Vagina (tissue), 2 donors: ENCODE measurements at regions not wholly inside any gene's neighbourhood (a gene's known extent, or its start where the extent isn't known, plus 50 kb on each side); places are given as distances from the start of the nearest gene placed in this dataset.
"Not testable (repeated sequence)": the region's sequence is repeated elsewhere in the genome, so short reads cannot be mapped to it uniquely, and the experiment has no call there.

ENCODE experiments used
- DNase-seq, 2 donors: peaks; one replicate each; pipeline ENCODE4 v3.0.0-alpha.2; 2017; ENCODE audit errors: extremely low spot score in 2 of 2
- H3K27ac ChIP-seq: fragments of 200-600 bp; sonication (generic); one replicate; pipeline ENCODE4 v1.5.1; 2019
- H3K27me3 ChIP-seq: fragments of 200-600 bp; sonication (generic); one replicate; pipeline ENCODE4 v1.5.1; 2019
- H3K36me3 ChIP-seq, 2 donors: fragments of 200-600 bp; sonication (generic); one replicate each; pipeline ENCODE4 v1.5.1; 2017 to 2019
- H3K4me1 ChIP-seq: fragments of 200-600 bp; sonication (generic); one replicate; pipeline ENCODE4 v1.5.1; 2019
- H3K4me3 ChIP-seq, 2 donors: fragments of 200-600 bp; sonication (generic); 1 replicate in 1 of 2; 2 replicates in 1 of 2; pipeline ENCODE4 v1.5.1; 2016 to 2019
- H3K9me3 ChIP-seq: fragments of 200-600 bp; sonication (generic); one replicate; pipeline ENCODE4 v1.5.1; 2019
- POLR2A ChIP-seq, 2 donors: fragments of 450-650 bp; IDR thresholded peaks; one replicate each; pipeline ENCODE4 v1.6.1; 2017; ENCODE audit warnings: antibody characterized with exemption in 2 of 2, mild to moderate bottlenecking in 2 of 2, moderate library complexity in 2 of 2
- POLR2AphosphoS5 ChIP-seq, 2 donors: sonication (generic); formaldehyde crosslinking; IDR thresholded peaks; one replicate each; pipeline ENCODE4 v1.9.0; 2017; ENCODE audit warnings: antibody characterized with exemption in 2 of 2, mild to moderate bottlenecking in 2 of 2, low read depth in 1 of 2; ENCODE audit not compliant: insufficient read depth in 1 of 2
- intact Hi-C: fragments of 100-400 bp; cut with DNase I; formaldehyde crosslinking; loops from one replicate; pipeline ENCODE4 v1.15.1; 2023
- TF ChIP-seq, protein P1 (sequence below), 3 experiments: fragments of 450-650 bp in 2 of 3; fragments of 200-600 bp in 1 of 3; sonication (generic) in 1 of 3; IDR thresholded peaks; one replicate each; pipeline ENCODE4 v1.5.1; 2017 to 2019; ENCODE audit warnings: antibody characterized with exemption in 3 of 3, mild to moderate bottlenecking in 2 of 3, moderate library complexity in 2 of 3

DNA sequence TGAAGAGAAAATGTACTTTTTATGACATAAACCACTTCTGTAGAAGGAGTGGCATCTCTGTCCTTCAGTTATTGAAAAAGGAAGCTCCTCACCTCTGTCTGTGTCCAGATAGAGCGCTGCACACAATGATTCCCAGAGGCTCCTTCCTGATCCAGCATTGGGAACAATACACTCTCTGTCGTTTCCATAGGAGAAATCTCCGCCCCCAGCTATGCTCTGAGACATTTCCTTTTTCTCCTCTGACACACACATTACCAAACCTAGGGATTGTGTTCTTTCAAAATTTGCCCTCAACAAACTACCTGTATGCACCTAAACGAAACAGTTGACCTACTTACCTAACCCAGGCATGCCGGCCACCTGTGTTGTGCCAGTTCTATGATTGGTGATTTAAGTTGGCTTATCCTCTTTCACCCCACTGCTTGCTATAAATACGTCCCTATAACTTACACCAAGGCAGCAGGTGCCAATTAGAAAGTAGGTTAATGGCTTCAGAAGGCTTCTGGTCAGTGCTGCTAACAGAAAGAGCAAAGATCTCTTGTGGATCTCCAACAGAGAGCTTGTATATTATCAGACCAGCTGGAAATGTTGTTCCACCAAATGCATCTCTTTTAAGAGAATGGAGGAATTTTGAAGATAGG lies 140.1 kb upstream of the JCAD start:
- H3K27ac ChIP-seq = no peak overlapping the region
- TF ChIP-seq POLR2A (IDR thresholded peaks at IDR 0.05) = no peak
- intact Hi-C loops = no loop called here
- H3K9me3 ChIP-seq = no peaks in the 10 kb centered on the region
- no peaks in the 10 kb centered on the region for H3K4me1 ChIP-seq
- H3K4me3 ChIP-seq = no peak overlapping the region
- no peaks in the 10 kb centered on the region for H3K36me3 ChIP-seq
- no peaks in the 10 kb centered on the region for H3K27me3 ChIP-seq
- no peak for DNase-seq

DNA sequence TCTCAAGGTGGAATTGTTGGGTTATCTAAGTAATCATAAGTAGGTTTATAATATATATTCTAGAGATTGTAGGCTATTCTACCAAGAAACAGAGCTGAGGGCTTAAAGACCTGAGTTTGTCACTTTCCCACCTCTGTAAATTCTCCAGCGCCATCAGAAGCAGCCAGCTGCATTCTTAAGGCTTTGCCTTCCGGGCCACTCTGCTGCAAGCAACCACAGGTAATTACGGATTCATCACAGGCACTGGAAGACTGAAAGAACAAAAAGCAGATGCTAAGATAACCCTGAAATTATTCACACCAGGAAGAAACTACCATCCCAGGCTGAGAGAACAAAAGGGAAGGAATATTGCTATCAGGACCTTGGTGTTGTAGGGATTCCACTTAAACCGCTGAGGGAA lies 137.8 kb upstream of the JCAD start:
- no peaks in the 10 kb centered on the region for H3K36me3 ChIP-seq
- intact Hi-C loops = no loop called here
- H3K4me1 ChIP-seq = no peaks in the 10 kb centered on the region
- no peaks in the 10 kb centered on the region for H3K9me3 ChIP-seq
- H3K4me3 ChIP-seq = no peak overlapping the region
- TF ChIP-seq POLR2AphosphoS5 (IDR thresholded peaks at IDR 0.05; ENCODE audit: insufficient read depth in 1 of 2, low read depth in 1 of 2) = no peak
- TF ChIP-seq, protein P1, sequence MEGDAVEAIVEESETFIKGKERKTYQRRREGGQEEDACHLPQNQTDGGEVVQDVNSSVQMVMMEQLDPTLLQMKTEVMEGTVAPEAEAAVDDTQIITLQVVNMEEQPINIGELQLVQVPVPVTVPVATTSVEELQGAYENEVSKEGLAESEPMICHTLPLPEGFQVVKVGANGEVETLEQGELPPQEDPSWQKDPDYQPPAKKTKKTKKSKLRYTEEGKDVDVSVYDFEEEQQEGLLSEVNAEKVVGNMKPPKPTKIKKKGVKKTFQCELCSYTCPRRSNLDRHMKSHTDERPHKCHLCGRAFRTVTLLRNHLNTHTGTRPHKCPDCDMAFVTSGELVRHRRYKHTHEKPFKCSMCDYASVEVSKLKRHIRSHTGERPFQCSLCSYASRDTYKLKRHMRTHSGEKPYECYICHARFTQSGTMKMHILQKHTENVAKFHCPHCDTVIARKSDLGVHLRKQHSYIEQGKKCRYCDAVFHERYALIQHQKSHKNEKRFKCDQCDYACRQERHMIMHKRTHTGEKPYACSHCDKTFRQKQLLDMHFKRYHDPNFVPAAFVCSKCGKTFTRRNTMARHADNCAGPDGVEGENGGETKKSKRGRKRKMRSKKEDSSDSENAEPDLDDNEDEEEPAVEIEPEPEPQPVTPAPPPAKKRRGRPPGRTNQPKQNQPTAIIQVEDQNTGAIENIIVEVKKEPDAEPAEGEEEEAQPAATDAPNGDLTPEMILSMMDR (IDR thresholded peaks at IDR 0.05) = no peak
- no peak for TF ChIP-seq POLR2A (IDR thresholded peaks at IDR 0.05)
- no peaks in the 10 kb centered on the region for H3K27me3 ChIP-seq
- no peak overlapping the region for H3K27ac ChIP-seq
- no peak for DNase-seq

DNA sequence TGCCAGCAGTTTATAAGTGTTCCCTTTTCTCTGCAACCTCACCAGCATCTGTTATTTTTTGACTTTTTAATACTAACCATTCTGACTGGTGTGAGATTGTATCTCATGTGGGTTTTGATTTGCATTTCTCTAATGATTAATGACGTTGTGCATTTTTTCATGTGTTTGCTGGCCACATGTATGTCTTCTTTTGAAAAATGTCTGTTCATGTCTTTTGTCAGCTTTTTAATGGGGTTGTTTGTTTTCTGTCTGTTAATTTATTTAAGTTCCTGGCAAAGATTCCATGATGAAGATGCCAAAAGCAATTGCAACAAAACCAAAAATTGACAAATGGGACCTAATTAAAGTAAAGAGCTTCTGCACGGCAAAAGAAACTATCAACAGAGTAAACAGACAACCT lies 137.2 kb upstream of the JCAD start:
- H3K4me3 ChIP-seq, intact Hi-C loops, H3K36me3 ChIP-seq, H3K4me1 ChIP-seq, H3K27me3 ChIP-seq, DNase-seq, H3K9me3 ChIP-seq, H3K27ac ChIP-seq: not testable (repeated sequence)

DNA sequence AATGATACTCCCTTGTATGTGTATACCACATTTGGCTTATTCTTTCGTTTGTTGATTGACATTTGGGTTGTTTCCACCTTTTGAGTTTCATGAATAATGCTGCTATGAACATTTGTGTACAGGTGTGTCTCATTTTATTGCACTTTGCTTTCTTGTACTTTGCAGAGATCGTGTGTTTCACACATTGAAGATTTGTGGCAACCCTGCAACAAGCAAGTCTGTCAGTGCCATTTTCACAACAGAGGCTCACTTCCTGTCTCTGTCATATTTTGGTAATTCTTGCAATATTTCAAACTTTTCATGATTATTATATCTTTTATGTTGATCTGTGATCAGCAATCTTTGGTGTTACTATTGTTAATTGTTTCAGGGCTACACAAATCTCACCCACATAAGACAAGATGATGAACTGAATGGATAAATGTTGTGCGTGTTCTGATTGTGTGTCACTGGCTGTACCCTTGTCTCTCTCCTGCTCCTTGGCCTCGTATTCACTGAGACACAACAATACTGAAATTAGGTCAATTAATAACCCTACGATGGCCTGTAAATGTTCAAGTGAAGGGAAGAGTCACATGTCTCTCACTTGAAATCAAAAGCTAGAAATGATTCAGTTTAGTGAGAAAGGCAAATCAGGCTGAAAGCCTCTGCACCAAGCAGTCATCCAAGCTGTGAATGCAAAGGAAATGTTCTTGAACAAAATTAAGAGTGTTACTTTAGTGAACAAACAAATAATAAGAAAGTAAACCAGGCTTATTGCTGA lies 133.6 kb upstream of the JCAD start:
- Histone ChIP-seq H3K9me3 (no peaks in the 10 kb centered on the region), H3K27ac (no peak overlapping the region), H3K27me3 (no peaks in the 10 kb centered on the region), H3K4me1 (no peaks in the 10 kb centered on the region), H3K4me3 (no peak overlapping the region), H3K36me3 (no peaks in the 10 kb centered on the region)
- intact Hi-C loops = no loop called here
- TF ChIP-seq POLR2AphosphoS5 (IDR thresholded peaks at IDR 0.05; ENCODE audit: insufficient read depth in 1 of 2, low read depth in 1 of 2) (no peak), POLR2A (IDR thresholded peaks at IDR 0.05) (no peak)
- TF ChIP-seq, protein P1 (IDR thresholded peaks at IDR 0.05) = no peak
- no peak for DNase-seq

DNA sequence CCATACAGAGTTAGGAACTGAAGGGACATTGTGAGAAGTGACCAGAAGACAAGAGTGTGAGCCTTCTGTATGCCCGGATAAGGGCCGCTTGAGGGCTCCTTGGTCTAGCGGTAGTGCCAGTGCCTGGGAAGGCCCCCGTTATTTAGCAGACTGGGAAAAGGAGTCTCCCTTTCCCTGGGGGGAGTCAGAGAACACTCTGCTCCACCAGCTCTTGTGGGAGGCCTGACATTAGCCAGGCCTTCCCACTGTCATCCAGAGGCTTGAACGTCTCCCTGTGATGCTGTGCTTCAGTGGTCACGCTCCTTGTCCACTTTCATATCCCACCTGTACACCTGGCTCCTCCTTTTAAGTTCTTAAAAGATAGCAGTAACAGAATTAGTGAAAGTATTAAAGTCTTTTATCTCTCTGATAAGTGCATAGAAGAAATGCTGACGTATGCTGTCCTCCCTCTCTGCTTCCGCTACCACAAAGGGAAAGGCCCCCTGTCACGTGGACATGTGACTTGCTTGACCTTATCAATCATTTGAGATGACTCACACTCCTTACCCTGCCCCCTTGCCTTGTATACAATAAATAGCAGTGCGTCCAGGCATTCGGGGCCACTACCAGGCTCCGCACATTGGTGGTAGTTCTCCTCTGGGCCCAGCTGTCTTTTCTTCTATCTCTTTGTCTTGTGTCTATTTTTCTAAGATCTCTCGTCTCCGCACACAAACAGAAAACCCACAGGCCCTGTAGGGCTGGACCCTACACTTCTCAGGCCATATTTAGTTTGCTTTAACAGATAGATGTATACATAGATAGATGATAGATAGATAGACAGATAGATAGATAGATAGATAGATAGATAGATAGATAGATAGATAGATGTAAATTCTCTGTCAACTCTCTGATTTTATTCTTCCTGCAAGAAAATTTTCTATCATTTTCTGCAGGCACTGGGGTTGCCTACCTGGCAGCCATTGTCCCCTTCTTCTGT lies 131.5 kb upstream of the JCAD start:
- no peak overlapping the region for H3K27ac ChIP-seq
- H3K4me3 ChIP-seq = no peak overlapping the region
- peaks cover 6% of the 10 kb centered on the region for H3K4me1 ChIP-seq
- no peaks in the 10 kb centered on the region for H3K36me3 ChIP-seq
- no peak for DNase-seq
- H3K27me3 ChIP-seq = no peaks in the 10 kb centered on the region
- intact Hi-C loops = no loop called here
- TF ChIP-seq, protein P1 (IDR thresholded peaks at IDR 0.05) = no peak
- TF ChIP-seq POLR2A (IDR thresholded peaks at IDR 0.05) (no peak), POLR2AphosphoS5 (IDR thresholded peaks at IDR 0.05; ENCODE audit: insufficient read depth in 1 of 2, low read depth in 1 of 2) (no peak)
- no peaks in the 10 kb centered on the region for H3K9me3 ChIP-seq
